ENCODE measurements at regions not wholly inside any gene's neighbourhood (a gene's known extent, or its start where the extent isn't known, plus 50 kb on each side); places are given as distances from the start of the nearest gene placed in this dataset.

GRCh38 chr16:85197611-85198566 lies 85.6 kb upstream of the CIBAR2 start:
- Histone ChIP-seq H3K9ac (ENCODE audit: insufficient read depth, low read depth, low read length) (no peak overlapping the region), H3K9me3 (ENCODE audit: low read length) (no peaks in the 10 kb centered on the region), H2AFZ (ENCODE audit: low read length) (no peak overlapping the region), H3K27me3 (ENCODE audit: control insufficient read depth in 1 of 2, insufficient read depth in 2 of 2, low read length in 2 of 2) (no peaks in the 10 kb centered on the region), H3K4me3 (replicated peaks in 1 of 3; ENCODE audit: insufficient read depth in 1 of 3, low read depth in 2 of 3, low read length in 3 of 3) (no peak overlapping the region), H4K20me1 (ENCODE audit: insufficient read depth, low read length) (no peaks in the 10 kb centered on the region), H3K79me2 (ENCODE audit: insufficient read depth, low read length) (no peaks in the 10 kb centered on the region), H3K4me1 (ENCODE audit: insufficient read depth, low read length) (peaks cover 91% of the 10 kb centered on the region), H3K4me2 (ENCODE audit: low read depth, low read length) (peak overlapping the region; percentile 38), H3K27ac (ENCODE audit: extremely low read length, insufficient read depth, low read length) (peak overlapping the region; percentile 62), H3K36me3 (replicated peaks in 1 of 2; ENCODE audit: control insufficient read depth in 1 of 2, insufficient read depth in 2 of 2, low read length in 2 of 2) (no peaks in the 10 kb centered on the region)
- intact Hi-C loops (cut with micrococcal nuclease; ENCODE audit: unreplicated experiment) (no loop called here), in situ Hi-C loops (cut with HindIII; ENCODE audit: extremely low pct_ligation_motif_present, low pct_unique_long_range_greater_than_20kb) (no loop called here)
- ChIA-PET CTCF (ENCODE audit: low intra/inter-chr PET ratio, low total read pairs) (no interaction called here), POLR2A (interaction anchor here (0.8 to 2.7 kb wide), 5 partner anchors 9 to 61 kb away, joined by 3 to 14 read pairs (median 4); no protein-coding TSS in a partner anchor)
- ATAC-seq (peak; percentile 79), DNase-seq (ENCODE audit: low spot score) (peak; percentile 65), FAIRE-seq (peak; percentile 49)
- no TSS peak for BruUV-seq (replicated peaks)
- WGBS (ENCODE audit: low lambda C conversion rate) = 58% methylated on average over 20 of the region's 22 CpGs
- TF ChIP-seq ZNF430 (CRISPR knock-in tag; IDR thresholded peaks at IDR 0.05) (peak; percentile 98; the same call in 1 of the 2 replicates), SIN3A (IDR thresholded peaks at IDR 0.05; ENCODE audit: borderline replicate concordance, low read depth, low read length) (no peak), HHEX (CRISPR knock-in tag; IDR thresholded peaks at IDR 0.05) (no peak), ATF7-NPFF (CRISPR knock-in tag; IDR thresholded peaks at IDR 0.05; ENCODE audit: low read depth) (peak; percentile 82), ZXDC (CRISPR knock-in tag; IDR thresholded peaks at IDR 0.05) (no peak), MBD4 (IDR thresholded peaks at IDR 0.05; ENCODE audit: borderline replicate concordance, low read length) (no peak), SNAPC2 (CRISPR knock-in tag; IDR thresholded peaks at IDR 0.05) (peak; percentile 81; the same call in 1 of the 2 replicates), TAF1 (CRISPR knock-in tag; IDR thresholded peaks at IDR 0.05) (no peak), TARDBP (CRISPR knock-in tag; IDR thresholded peaks at IDR 0.05) (peak; percentile 94), GATAD2A (CRISPR knock-in tag; IDR thresholded peaks at IDR 0.05) (peak; percentile 98), GTF3A (CRISPR knock-in tag; conservative IDR thresholded peaks at IDR 0.05) (peak; percentile 50; the same call in 1 of the 2 replicates), ZNF432 (CRISPR knock-in tag; IDR thresholded peaks at IDR 0.05; ENCODE audit: borderline replicate concordance) (no peak), ZNF143 (CRISPR knock-in tag; IDR thresholded peaks at IDR 0.05) (no peak), ZNF800 (CRISPR knock-in tag; IDR thresholded peaks at IDR 0.05) (peak; percentile 91), JARID2 (CRISPR knock-in tag; IDR thresholded peaks at IDR 0.05; ENCODE audit: insufficient replicate concordance) (no peak), ZSCAN25 (CRISPR knock-in tag; IDR thresholded peaks at IDR 0.05) (peak; percentile 88; the same call in 1 of the 2 replicates), ETV5 (CRISPR knock-in tag; IDR thresholded peaks at IDR 0.05; ENCODE audit: borderline replicate concordance) (peak; percentile 66; the same call in 1 of the 2 replicates)
- TF ChIP-seq, protein P1, sequence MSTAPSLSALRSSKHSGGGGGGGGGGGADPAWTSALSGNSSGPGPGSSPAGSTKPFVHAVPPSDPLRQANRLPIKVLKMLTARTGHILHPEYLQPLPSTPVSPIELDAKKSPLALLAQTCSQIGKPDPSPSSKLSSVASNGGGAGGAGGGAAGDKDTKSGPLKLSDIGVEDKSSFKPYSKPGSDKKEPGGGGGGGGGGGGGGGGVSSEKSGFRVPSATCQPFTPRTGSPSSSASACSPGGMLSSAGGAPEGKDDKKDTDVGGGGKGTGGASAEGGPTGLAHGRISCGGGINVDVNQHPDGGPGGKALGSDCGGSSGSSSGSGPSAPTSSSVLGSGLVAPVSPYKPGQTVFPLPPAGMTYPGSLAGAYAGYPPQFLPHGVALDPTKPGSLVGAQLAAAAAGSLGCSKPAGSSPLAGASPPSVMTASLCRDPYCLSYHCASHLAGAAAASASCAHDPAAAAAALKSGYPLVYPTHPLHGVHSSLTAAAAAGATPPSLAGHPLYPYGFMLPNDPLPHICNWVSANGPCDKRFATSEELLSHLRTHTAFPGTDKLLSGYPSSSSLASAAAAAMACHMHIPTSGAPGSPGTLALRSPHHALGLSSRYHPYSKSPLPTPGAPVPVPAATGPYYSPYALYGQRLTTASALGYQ (CRISPR knock-in tag; IDR thresholded peaks at IDR 0.05) = peak; percentile 74
